NCI-H2029 treated with DMSO at 0.1 percent for 48 hours (cell line): ENCODE measurements at regions not wholly inside any gene's neighbourhood (a gene's known extent, or its start where the extent isn't known, plus 50 kb on each side); places are given as distances from the start of the nearest gene placed in this dataset.
"Not testable (repeated sequence)": the region's sequence is repeated elsewhere in the genome, so short reads cannot be mapped to it uniquely, and the experiment has no call there.

Experiments used
- DNase-seq: peaks from one replicate; lab custom pipeline; 2025; lab: John Stamatoyannopoulos, UW

DNA sequence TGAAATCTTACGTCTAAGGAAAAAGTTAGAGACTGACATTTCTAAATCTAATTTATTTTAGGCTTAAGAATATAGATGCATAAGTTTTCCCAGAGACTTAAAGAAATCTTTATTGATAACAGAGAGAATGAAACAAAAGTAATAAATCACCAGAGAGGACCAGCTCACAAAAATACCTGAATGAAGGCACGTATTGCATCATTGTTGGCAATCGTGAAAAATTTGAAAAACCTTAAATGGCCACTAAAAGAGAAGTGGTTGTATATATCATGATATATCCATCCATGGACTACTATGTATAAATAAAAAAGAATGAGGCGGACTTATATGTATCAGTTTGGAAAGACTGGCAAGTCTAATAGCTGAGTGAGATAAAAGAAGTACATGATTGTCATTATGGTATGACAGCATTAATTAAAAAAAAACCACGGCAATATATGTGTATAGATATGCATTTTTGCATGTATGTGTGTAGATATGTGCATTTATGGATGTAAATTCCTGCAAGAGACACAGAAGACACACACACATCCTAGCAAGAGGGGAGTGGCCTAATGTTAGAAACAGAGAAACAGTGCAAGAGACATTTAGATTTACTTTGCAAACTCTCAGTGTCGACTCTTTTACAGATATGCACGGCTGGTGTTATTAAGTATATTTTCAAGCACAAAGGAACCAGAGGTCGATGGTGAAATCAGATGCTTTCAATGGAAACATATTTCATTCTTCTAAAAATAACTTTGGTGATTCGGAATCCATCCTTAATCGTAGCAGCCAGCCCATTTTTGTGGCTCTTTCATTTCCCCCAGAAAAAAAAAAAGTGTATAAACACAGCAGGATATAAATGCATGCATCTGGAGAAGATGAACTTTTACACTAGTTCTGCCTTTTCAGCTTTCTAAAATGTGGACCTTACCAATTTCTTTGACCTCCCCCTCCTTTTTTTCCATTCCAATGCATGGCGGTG lies 156.1 kb upstream of the SALL4 start:
- DNase-seq = no peak

DNA sequence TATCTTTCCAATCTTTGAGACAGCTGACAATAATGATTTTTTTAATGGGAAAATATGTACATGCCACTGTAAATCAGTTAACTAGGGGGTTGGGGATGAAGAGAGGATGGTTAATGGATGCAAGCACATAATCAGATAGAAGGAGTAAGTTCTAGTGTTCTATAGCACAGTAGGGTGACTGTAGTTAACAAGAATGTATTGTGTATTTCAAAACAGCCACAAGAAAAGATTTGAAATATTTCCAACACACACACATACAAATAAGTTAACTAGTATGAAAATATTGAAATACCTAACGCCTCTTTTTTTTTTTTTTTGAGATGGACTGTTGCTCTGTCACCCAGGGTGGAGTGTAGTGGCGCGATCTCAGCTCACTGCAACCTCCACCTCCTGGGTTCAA lies 153.4 kb upstream of the SALL4 start:
- DNase-seq = no peak

GRCh38 chr20:51953731-51954340 lies 151.5 kb upstream of the SALL4 start:
- no peak for DNase-seq

- DNase-seq = no peak
These were observed 148.6 kb upstream of the SALL4 start for GRCh38 chr20:51950926-51951325.

GRCh38 chr20:51946586-51946985 lies 144.3 kb upstream of the SALL4 start:
- no peak for DNase-seq

DNA sequence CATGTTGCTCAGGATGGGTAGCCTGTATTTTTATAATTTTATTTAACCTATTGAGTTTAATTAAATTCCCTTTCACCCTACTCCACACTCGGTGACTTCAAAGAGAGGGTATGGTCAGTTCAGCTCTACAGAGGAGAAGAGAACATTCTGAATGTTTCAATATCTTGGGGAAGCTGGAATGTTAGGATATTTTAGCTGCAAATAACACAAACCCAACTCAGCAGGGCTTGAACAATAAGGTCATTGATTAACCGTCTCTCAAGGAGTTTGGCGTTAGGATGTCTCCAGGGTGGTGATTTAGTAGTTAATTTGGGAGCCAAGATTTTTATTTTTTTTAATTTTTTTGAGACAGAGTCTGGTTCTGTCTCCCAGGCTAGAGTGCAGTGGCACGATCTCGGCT lies 143.6 kb upstream of the SALL4 start:
- no peak for DNase-seq

DNA sequence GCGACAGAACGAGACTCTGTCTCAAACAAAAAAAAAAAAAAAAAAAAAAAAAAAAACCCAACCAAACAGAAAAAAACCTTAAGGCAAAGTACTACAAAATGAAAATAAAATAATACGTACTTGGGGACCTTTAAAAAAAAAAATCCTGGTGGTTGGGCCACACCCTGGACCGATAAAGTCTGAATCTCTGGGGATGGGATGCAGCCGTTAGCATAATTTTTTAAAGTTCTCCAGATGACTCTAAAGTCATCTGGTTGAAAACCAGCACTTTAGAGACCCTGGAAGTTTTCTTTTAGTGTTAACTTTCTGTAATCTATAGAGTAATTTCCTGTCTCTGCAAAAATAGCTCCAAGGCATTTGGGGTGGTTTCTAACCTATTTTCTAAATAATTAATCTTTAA lies 142.9 kb upstream of the SALL4 start:
- DNase-seq = no peak

- DNase-seq = no peak
These were observed 141.4 kb upstream of the SALL4 start for GRCh38 chr20:51943761-51944160.

DNA sequence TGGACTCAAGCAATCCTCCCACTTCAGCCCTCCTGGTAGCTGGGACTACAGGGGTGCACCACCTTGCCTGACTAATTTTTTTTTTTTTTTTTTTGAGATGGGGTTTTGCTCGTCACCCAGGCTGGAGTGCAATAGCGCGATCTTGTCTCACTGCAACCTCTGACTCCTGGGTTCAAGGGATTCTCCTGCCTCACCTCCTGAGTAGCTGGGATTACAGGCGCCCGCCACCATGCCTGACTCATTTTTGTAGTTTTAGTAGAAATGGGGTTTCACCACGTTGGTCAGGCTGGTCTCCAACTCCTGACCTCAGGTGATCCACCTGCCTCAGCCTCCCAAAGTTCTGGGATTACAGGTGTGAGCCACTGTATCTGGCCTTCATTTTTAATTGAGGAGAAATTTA lies 141.0 kb upstream of the SALL4 start:
- not testable (repeated sequence) for DNase-seq

- DNase-seq = no peak
These were observed 139.2 kb upstream of the SALL4 start for GRCh38 chr20:51941503-51941902.

DNA sequence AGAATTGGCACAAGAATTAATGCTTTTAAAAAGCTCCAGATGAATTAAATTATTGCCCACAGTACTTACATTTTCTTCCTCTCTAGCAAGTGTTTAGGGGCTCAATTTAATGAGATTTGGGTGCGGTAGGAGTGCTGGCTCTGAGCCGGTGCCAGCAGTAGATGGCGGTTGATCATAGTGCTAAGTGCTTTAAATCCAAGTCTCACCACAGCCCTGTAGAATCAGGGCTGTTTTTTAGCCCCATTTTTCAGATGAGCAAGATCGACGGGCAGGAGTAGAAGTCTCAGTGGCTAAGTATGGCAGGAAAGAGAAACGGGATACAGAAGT lies 136.9 kb upstream of the SALL4 start:
- DNase-seq = no peak

- DNase-seq = no peak
These were observed 136.4 kb upstream of the SALL4 start for GRCh38 chr20:51938559-51939258.

GRCh38 chr20:51937779-51938178 lies 135.5 kb upstream of the SALL4 start:
- DNase-seq = no peak

DNA sequence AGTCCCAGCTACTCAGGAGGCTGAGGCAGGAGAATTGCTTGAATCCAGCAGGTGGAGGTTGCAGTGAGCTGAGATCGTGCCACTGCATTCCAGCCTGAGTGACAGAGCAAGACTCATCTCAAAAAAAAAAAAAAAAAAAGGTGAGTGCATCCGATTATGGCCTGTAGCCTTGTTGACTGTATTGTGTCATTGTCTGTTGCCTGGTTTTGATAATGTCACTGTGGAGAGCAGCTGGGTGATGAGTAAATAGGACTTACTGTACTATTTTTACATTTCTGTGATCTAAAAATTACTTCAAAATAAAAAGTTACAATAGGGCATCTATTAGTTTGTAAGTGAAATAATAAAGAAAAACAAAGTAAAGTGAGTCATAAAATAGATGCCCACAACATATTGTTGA lies 134.1 kb upstream of the SALL4 start:
- DNase-seq = no peak

DNA sequence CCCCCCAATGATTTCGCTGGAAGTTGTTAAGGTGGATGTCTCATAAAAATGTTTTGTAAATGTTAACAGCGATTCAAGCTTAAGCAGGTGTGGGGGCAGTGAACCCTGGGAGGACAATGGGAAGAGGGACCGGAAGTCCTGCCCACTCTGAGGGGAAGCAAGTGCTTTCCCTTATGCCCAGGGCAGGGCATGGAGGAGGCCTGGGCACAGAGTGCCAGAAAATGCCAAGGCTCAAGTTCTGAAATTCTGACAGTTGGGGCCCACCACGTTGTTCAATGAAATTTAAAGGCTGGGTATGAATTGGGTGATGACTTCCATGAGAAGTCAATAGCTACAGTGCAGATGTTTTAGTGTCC lies 132.7 kb upstream of the SALL4 start:
- no peak for DNase-seq

DNA sequence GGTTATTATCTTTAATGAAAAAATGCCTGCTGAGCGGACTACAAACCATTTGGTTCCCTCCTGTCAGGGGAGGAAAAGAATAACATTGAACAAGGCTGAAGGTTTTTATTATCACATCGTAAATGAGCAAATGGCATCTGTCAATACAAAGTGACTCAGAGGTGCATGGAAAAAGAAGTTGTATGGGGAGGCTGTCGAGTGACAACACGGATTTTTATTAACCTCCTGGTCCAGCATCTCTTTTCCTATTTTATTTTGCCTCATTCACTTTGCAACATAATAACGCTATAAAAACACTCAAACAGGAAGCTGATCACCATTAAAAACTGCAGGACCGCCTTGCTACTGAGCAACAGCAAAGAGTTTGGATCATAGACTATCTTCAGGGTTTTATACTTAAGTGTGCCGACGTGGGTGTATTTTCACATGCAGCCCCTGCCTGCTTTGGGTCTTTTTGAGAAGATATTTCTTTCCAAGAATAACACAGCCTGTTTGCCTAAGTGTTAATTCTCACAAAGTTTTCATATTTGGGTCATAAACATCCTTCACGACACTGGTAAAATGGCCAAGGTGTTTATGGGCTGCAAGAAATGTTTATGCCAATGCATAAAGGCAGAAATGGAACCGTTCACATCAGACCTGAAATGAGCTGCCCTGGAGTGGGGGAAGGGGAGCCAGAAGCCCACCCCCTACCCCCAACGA lies 132.1 kb upstream of the SALL4 start:
- DNase-seq = no peak

GRCh38 chr20:51931371-51931781 lies 129.1 kb upstream of the SALL4 start:
- no peak for DNase-seq

- no peak for DNase-seq
These were observed 128.5 kb upstream of the SALL4 start for GRCh38 chr20:51930775-51931174.

GRCh38 chr20:51928931-51929330 lies 126.6 kb upstream of the SALL4 start:
- no peak for DNase-seq

DNA sequence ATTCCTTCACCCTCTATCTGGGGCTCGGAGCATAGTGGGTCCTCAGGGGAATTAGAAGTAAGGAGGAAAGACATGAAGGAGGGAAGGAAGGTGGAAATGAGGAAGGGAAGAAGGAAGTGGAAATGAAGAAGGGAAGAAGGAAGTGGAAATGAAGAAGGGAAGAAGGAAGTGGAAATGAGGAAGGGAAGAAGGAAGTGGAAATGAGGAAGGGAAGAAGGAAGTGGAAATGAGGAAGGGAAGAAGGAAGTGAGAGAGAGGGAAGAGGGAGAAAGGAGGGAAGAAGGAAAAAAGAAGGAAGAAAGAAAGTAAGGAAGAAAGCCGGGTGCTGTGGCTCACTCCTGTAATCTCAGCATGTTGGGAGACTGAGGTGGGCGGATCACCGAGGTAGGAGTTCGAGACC lies 125.6 kb upstream of the SALL4 start:
- not testable (repeated sequence) for DNase-seq

DNA sequence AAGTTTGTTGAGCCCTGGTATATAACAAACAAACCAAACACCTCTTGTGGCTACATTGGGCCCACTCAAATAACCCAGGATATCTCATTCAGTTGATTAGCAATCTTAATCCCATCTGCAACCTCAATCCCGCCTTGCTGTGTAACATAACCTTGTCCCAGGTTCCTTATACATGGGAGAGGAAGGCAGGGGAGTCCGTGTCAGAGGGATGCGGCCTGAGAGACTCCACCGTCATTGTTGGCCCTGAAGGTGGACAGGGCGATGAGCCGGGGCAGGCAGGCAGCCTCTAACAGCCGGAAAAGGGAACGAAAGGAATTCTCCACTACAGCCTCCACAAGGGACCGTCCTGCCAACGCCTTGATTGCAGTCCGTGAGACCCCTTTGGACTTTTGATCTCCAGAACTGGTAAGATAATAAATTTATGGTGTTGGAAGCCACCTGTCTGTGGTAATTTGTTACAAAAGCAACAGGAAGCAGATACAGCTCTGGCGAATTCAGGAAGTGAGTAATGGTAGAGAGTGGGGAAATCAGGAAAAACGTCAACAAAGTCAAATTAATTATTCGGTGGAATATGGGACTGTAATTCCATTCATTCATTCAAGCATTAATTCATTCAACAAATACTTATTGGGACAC lies 124.5 kb upstream of the SALL4 start:
- no peak for DNase-seq

DNA sequence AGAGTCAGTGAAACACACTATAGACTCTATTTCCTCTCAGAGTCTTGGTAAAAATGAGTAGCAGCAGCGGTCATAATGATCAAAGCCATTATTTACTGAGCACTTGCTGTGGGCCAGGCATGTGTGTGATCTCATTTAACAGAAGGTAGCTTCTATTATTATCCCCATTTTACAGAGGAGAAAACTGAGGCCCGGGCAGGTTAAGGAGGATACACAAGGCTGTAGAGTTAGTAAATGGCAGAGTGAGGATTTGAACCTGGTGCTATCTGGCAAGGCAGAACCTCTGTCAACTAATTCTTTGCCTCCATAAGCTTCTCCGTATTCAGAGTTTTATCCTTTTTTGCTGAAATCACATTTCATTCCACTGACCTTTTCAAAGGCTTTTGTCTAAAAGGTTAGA lies 122.2 kb upstream of the SALL4 start:
- DNase-seq = no peak
